ENCODE measurements at regions not wholly inside any gene's neighbourhood (a gene's known extent, or its start where the extent isn't known, plus 50 kb on each side); places are given as distances from the start of the nearest gene placed in this dataset.
"Not testable (repeated sequence)": the region's sequence is repeated elsewhere in the genome, so short reads cannot be mapped to it uniquely, and the experiment has no call there.

DNA sequence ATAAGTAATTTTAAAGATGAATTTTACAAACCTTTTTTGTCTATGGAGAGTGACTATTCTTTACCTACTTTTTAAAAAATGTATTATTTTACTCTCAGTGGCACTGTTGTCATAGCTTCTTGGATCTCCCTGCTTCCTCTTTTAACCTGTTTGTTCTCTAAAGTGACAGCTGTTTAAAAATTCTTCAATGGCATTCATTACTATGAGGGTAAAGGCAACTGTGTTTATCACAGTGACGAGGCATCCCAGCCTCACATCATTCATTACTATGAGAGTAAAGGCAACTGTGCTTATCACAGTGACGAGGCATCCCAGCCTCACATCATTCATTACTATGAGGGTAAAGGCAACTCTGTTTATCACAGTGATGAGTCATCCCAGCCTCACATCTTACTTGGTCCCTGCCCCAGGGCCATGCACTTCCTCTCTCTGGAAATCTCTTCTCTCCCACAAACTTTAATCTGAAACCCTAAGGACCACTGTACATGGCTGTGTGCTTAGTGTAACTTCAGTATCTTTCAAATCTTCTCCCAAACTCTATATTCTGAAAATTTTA lies 101.7 kb upstream of the ZNF717 start:
- Histone ChIP-seq H3K9me3 (ENCODE audit: insufficient read depth, low read length) (no peaks in the 10 kb centered on the region), H3K79me2 (ENCODE audit: low read length) (no peaks in the 10 kb centered on the region), H3K4me3 (ENCODE audit: low read length) (no peak overlapping the region), H3K4me1 (ENCODE audit: low read length) (no peaks in the 10 kb centered on the region), H3K27me3 (ENCODE audit: low read depth, low read length) (no peaks in the 10 kb centered on the region), H3K36me3 (replicated peaks; ENCODE audit: low read depth, low read length) (no peaks in the 10 kb centered on the region), H3K4me2 (ENCODE audit: low read length) (no peak overlapping the region), H3K27ac (ENCODE audit: low read length) (no peak overlapping the region), H3K9ac (ENCODE audit: low read length) (no peak overlapping the region), H4K20me1 (ENCODE audit: insufficient read depth, low read length) (no peaks in the 10 kb centered on the region), H2AFZ (ENCODE audit: low read depth, low read length) (no peak overlapping the region)
- TF ChIP-seq EZH2phosphoT487 (IDR thresholded peaks at IDR 0.05; ENCODE audit: low read depth) = no peak
- TF ChIP-seq, protein P1, sequence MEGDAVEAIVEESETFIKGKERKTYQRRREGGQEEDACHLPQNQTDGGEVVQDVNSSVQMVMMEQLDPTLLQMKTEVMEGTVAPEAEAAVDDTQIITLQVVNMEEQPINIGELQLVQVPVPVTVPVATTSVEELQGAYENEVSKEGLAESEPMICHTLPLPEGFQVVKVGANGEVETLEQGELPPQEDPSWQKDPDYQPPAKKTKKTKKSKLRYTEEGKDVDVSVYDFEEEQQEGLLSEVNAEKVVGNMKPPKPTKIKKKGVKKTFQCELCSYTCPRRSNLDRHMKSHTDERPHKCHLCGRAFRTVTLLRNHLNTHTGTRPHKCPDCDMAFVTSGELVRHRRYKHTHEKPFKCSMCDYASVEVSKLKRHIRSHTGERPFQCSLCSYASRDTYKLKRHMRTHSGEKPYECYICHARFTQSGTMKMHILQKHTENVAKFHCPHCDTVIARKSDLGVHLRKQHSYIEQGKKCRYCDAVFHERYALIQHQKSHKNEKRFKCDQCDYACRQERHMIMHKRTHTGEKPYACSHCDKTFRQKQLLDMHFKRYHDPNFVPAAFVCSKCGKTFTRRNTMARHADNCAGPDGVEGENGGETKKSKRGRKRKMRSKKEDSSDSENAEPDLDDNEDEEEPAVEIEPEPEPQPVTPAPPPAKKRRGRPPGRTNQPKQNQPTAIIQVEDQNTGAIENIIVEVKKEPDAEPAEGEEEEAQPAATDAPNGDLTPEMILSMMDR (IDR thresholded peaks at IDR 0.05; ENCODE audit: low read depth, low read length) = no peak

DNA sequence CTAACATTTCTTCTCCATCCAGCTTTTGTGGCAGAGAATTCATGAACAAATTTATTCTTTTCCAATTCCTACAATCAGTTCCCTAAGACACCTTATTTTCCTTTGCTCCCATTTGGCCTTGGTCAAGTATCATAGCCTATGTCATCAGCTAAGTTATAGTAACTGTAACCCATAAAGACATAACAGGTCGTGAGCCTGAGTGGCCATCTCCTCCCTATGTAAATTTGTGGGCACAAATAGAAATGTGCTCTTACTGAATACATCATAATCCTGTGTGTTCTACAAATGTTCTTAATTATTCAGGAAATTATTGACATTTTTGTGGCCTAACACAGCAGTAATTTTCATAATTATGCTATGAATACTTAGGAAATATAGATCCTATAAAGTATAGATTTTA lies 108.9 kb upstream of the ZNF717 start:
- H2AFZ ChIP-seq (ENCODE audit: low read depth, low read length) = no peak overlapping the region
- no peak for TF ChIP-seq EZH2phosphoT487 (IDR thresholded peaks at IDR 0.05; ENCODE audit: low read depth)
- TF ChIP-seq, protein P1 (IDR thresholded peaks at IDR 0.05; ENCODE audit: low read depth, low read length) = no peak

DNA sequence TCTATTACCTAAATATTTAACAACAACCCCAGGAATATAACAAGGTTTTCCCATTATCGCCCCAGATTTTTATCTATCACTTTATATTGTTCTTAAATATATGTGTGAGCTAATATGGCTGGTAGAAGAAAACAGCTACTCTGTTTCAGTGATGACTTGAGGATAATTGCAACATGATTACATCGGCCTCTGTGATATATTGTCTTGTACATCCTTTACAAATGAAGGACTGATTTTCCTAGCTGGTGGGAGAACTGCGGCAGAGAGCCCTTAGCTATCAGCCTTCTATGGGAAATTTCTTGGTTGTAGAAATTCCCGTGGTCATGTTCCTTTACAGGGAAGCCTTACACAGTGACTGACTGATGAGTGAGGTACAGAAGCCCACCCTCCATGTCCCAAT lies 110.9 kb upstream of the ZNF717 start:
- H3K27me3 ChIP-seq (ENCODE audit: low read depth, low read length) = no peaks in the 10 kb centered on the region
- H4K20me1 ChIP-seq (ENCODE audit: insufficient read depth, low read length) = no peaks in the 10 kb centered on the region
- no peak overlapping the region for H3K27ac ChIP-seq (ENCODE audit: low read length)
- no peaks in the 10 kb centered on the region for H3K9me3 ChIP-seq (ENCODE audit: insufficient read depth, low read length)
- no peak overlapping the region for H3K4me3 ChIP-seq (ENCODE audit: low read length)
- no peaks in the 10 kb centered on the region for H3K4me1 ChIP-seq (ENCODE audit: low read length)
- H3K4me2 ChIP-seq (ENCODE audit: low read length) = no peak overlapping the region
- TF ChIP-seq, protein P1 (IDR thresholded peaks at IDR 0.05; ENCODE audit: low read depth, low read length) = no peak
- no peak for TF ChIP-seq EZH2phosphoT487 (IDR thresholded peaks at IDR 0.05; ENCODE audit: low read depth)
- H3K36me3 ChIP-seq (replicated peaks; ENCODE audit: low read depth, low read length) = no peaks in the 10 kb centered on the region
- no peak overlapping the region for H3K9ac ChIP-seq (ENCODE audit: low read length)
- H2AFZ ChIP-seq (ENCODE audit: low read depth, low read length) = no peak overlapping the region
- H3K79me2 ChIP-seq (ENCODE audit: low read length) = no peaks in the 10 kb centered on the region

More for the DNA sequence above, 108.9 kb upstream of the ZNF717 start:
- Histone ChIP-seq H3K27me3 (ENCODE audit: low read depth, low read length) (no peaks in the 10 kb centered on the region), H3K4me2 (ENCODE audit: low read length) (no peak overlapping the region), H3K4me1 (ENCODE audit: low read length) (no peaks in the 10 kb centered on the region), H3K4me3 (ENCODE audit: low read length) (no peak overlapping the region), H3K9ac (ENCODE audit: low read length) (no peak overlapping the region), H3K27ac (ENCODE audit: low read length) (no peak overlapping the region), H3K9me3 (ENCODE audit: insufficient read depth, low read length) (no peaks in the 10 kb centered on the region), H3K79me2 (ENCODE audit: low read length) (no peaks in the 10 kb centered on the region), H3K36me3 (replicated peaks; ENCODE audit: low read depth, low read length) (no peaks in the 10 kb centered on the region), H4K20me1 (ENCODE audit: insufficient read depth, low read length) (no peaks in the 10 kb centered on the region)

DNA sequence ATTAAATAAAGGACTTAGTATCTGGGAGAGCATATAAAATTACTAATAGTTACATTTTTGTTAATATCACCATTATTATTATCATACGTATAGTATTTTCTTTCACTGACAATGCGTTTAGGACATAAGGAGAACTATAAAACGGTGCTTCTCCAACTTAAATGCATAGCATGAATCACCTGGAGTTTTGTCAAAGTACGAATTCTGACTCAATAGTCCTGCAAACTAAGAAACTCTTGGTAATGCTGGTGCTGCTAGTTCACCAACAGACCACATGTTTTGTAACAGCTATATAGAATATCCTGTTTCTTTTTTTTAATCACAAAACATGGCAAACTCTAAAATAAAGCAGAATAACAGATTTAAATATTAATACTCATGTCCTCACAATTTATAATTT lies 116.1 kb upstream of the ZNF717 start:
- not testable (repeated sequence) for H3K4me1 ChIP-seq (ENCODE audit: low read length); H4K20me1 ChIP-seq (ENCODE audit: insufficient read depth, low read length); H3K79me2 ChIP-seq (ENCODE audit: low read length); H3K27ac ChIP-seq (ENCODE audit: low read length); H3K9me3 ChIP-seq (ENCODE audit: insufficient read depth, low read length); H3K4me2 ChIP-seq (ENCODE audit: low read length); H3K9ac ChIP-seq (ENCODE audit: low read length); H3K4me3 ChIP-seq (ENCODE audit: low read length); H3K27me3 ChIP-seq (ENCODE audit: low read depth, low read length); H2AFZ ChIP-seq (ENCODE audit: low read depth, low read length); H3K36me3 ChIP-seq (replicated peaks; ENCODE audit: low read depth, low read length)

All from OCI-LY3 (cell line).